Upper lobe of left lung (tissue), 4 donors: ENCODE measurements at regions not wholly inside any gene's neighbourhood (a gene's known extent, or its start where the extent isn't known, plus 50 kb on each side); places are given as distances from the start of the nearest gene placed in this dataset.

Source experiments
- POLR2A ChIP-seq, 4 donors: fragments of 450-650 bp; IDR thresholded peaks; one replicate each; pipeline ENCODE4 v1.5.1; 2016 to 2017; ENCODE audit warnings: antibody characterized with exemption in 4 of 4, mild to moderate bottlenecking in 2 of 4
- POLR2AphosphoS5 ChIP-seq, 2 donors: sonication (generic); formaldehyde crosslinking; IDR thresholded peaks; one replicate each; pipeline ENCODE4 v1.5.1; 2017; ENCODE audit warnings: antibody characterized with exemption in 2 of 2
- TF ChIP-seq, protein P1 (sequence below), 6 experiments: fragments of 450-650 bp in 4 of 6; fragments of 200-600 bp in 2 of 6; sonication (generic) in 2 of 6; IDR thresholded peaks; one replicate each; pipeline ENCODE4 v1.5.1; 2016 to 2019; ENCODE audit warnings: antibody characterized with exemption in 6 of 6

DNA sequence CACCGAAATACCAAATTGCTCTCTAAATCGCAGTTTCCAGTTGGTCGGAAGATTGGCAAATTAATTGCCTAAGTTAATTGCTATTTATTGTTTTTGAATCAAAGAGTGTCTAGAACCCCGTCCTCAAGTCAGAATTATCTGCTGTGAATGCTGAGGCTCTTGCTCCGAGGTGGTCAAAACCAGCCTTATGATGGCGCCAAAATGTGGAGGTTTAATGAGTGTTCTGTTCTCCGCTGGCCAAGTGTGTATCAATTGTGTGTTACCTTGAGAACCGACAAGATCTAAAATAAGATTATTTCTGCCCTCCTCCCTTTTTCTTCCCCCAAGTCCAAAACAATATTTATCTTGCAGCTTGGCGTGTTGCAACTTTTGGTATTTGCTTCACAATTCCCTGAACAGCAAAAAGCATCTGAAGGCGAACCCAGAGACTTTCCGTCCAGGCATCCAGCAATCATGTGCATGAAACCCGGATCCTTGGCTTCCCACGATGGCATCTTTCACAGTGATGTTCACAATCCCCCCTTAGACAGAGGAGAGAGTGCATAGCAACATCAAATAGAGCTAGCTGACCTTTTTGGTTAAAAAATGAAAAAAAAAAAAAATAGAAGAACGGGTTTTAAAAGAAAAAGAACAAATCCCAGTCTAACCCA lies 323.0 kb downstream of the MYCN start:
- TF ChIP-seq, protein P1, sequence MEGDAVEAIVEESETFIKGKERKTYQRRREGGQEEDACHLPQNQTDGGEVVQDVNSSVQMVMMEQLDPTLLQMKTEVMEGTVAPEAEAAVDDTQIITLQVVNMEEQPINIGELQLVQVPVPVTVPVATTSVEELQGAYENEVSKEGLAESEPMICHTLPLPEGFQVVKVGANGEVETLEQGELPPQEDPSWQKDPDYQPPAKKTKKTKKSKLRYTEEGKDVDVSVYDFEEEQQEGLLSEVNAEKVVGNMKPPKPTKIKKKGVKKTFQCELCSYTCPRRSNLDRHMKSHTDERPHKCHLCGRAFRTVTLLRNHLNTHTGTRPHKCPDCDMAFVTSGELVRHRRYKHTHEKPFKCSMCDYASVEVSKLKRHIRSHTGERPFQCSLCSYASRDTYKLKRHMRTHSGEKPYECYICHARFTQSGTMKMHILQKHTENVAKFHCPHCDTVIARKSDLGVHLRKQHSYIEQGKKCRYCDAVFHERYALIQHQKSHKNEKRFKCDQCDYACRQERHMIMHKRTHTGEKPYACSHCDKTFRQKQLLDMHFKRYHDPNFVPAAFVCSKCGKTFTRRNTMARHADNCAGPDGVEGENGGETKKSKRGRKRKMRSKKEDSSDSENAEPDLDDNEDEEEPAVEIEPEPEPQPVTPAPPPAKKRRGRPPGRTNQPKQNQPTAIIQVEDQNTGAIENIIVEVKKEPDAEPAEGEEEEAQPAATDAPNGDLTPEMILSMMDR (IDR thresholded peaks at IDR 0.05): no peak
- TF ChIP-seq POLR2AphosphoS5 (IDR thresholded peaks at IDR 0.05): no peak
- no peak for TF ChIP-seq POLR2A (IDR thresholded peaks at IDR 0.05)
